Kidney (tissue), 13 donors: ENCODE measurements at regions not wholly inside any gene's neighbourhood (a gene's known extent, or its start where the extent isn't known, plus 50 kb on each side); places are given as distances from the start of the nearest gene placed in this dataset.

ENCODE experiments used
- DNase-seq, 5 donors: peaks; one replicate each; pipeline ENCODE4 v3.0.0-alpha.2; 2013 to 2020
- FAIRE-seq: peaks from 2 replicates; lab custom pipeline; 2012; peaks lifted over from hg19 to GRCh38; lab: Jason Lieb, UNC
- H3K27ac ChIP-seq, 2 donors: one replicate each; pipeline ENCODE4 v1.7.0; 2013; ENCODE audit warnings: low read depth in 2 of 2, low read length in 2 of 2, inconsistent platforms in 1 of 2
- H3K27me3 ChIP-seq: one replicate; pipeline ENCODE4 v1.7.1; 2013; ENCODE audit warnings: low read length, inconsistent platforms; ENCODE audit not compliant: control insufficient read depth, insufficient read depth
- H3K36me3 ChIP-seq, 3 donors: one replicate each; pipeline versions ENCODE4 v1.7.0 to v1.7.1; 2013; ENCODE audit warnings: low read length in 3 of 3, control low read depth in 1 of 3, inconsistent platforms in 1 of 3; ENCODE audit not compliant: insufficient read depth in 3 of 3, control insufficient read depth in 2 of 3
- H3K4me1 ChIP-seq, 3 donors: one replicate each; pipeline versions ENCODE4 v1.7.0 to v1.7.1; 2013; ENCODE audit warnings: low read length in 3 of 3, inconsistent platforms in 1 of 3, low read depth in 1 of 3; ENCODE audit not compliant: control insufficient read depth in 2 of 3, insufficient read depth in 2 of 3
- H3K4me3 ChIP-seq, 3 donors: one replicate each; pipeline versions ENCODE4 v1.7.0 to v1.8.1; 2013; ENCODE audit warnings: low read length in 3 of 3, control low read depth in 1 of 3, inconsistent platforms in 1 of 3
- H3K9ac ChIP-seq, 3 donors: one replicate each; pipeline versions ENCODE4 v1.7.0 to v1.7.1; 2013; ENCODE audit warnings: low read length in 3 of 3, control low read depth in 1 of 3, inconsistent platforms in 1 of 3
- H3K9me3 ChIP-seq, 3 donors: one replicate each; pipeline versions ENCODE4 v1.7.0 to v1.7.1; 2013; ENCODE audit warnings: low read length in 3 of 3, control low read depth in 1 of 3, inconsistent platforms in 1 of 3; ENCODE audit not compliant: control insufficient read depth in 2 of 3, insufficient read depth in 1 of 3
- CTCF ChIP-seq: IDR thresholded peaks from 3 replicates; pipeline ENCODE4 v1.5.1; 2012; ENCODE audit warnings: mild to moderate bottlenecking, moderate library complexity, borderline replicate concordance; ENCODE audit not compliant: insufficient read depth; ENCODE audit errors: extremely low read depth
- intact Hi-C: fragments of 100-400 bp; cut with DNase I; formaldehyde crosslinking; loops from one replicate; pipeline ENCODE4 v1.11.1; 2022
- donor health status: control.
- donor health status: control.
- donor health status: control.
- donor health status: control.
- donor health status: control.
- donor health status: DM: yes; HTN: yes; CAD: no.
- donor health status: Normal renal cell carcinoma (clear cell type).

- Histone ChIP-seq H3K36me3 (peaks cover 0 to 3% (median 0%) of the 10 kb centered on the region in 3 donors), H3K27me3 (no peaks in the 10 kb centered on the region), H3K4me3 (no peak overlapping the region), H3K9me3 (peaks cover 0 to 3% (median 0%) of the 10 kb centered on the region in 3 donors), H3K9ac (no peak overlapping the region), H3K4me1 (no peaks in the 10 kb centered on the region), H3K27ac (no peak overlapping the region)
- TF ChIP-seq CTCF, result no peak
- DNase-seq (no peak), FAIRE-seq (no peak)
- intact Hi-C loops, result no loop called here
These were observed 205.1 kb upstream of the BMPER start for GRCh38 chr7:33700001-33700899.

DNA sequence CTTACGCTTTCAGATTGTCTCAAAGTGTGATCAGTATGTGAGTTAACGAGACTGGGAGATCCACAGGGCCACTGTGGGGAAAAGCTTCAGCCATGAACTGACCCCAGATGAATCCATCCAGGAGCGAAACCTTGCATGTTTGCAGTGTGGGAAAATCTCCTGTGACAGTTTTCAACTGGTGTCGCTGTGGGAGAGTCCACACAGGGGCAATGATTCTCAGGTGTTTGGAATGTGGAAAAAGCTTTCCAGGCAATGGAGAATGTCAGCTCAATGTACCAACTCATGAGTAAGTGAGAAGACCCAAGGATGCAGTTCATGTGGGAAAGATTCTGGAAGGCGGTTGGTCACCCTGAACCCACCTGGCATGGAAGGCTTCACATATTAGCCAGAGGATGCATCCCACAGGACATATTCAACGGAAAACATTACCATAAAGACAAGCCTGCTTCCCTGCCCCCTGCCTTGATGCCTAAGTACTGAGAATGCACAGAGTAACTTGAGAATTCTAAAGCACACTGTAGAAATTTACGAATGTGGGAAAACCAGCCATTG, 204.1 kb upstream of the BMPER start:
- H3K9ac ChIP-seq, result no peak overlapping the region
- TF ChIP-seq CTCF, result no peak
- H3K27ac ChIP-seq, result no peak overlapping the region
- FAIRE-seq, result no peak
- no peak overlapping the region for H3K4me3 ChIP-seq
- H3K36me3 ChIP-seq, result peaks cover 0 to 3% (median 0%) of the 10 kb centered on the region in 3 donors
- no peaks in the 10 kb centered on the region for H3K4me1 ChIP-seq
- intact Hi-C loops, result no loop called here
- no peak for DNase-seq
- no peaks in the 10 kb centered on the region for H3K27me3 ChIP-seq
- H3K9me3 ChIP-seq, result peaks cover 0 to 3% (median 0%) of the 10 kb centered on the region in 3 donors

- Histone ChIP-seq H3K36me3 (peaks cover 0 to 3% (median 0%) of the 10 kb centered on the region in 3 donors), H3K9me3 (peaks cover 0 to 3% (median 0%) of the 10 kb centered on the region in 3 donors)
These were observed 203.4 kb upstream of the BMPER start for GRCh38 chr7:33701927-33702326.

More at GRCh38 chr7:33701927-33702326, 203.4 kb upstream of the BMPER start:
- Histone ChIP-seq H3K9ac (no peak overlapping the region), H3K27ac (no peak overlapping the region), H3K4me1 (peaks cover 0 to 4% (median 0%) of the 10 kb centered on the region in 3 donors), H3K27me3 (no peaks in the 10 kb centered on the region), H3K4me3 (no peak overlapping the region)
- intact Hi-C loops, result no loop called here
- TF ChIP-seq CTCF, result no peak
- DNase-seq, result no peak
- FAIRE-seq, result no peak
